Hepatocyte (in vitro differentiated cells): ENCODE measurements at regions not wholly inside any gene's neighbourhood (a gene's known extent, or its start where the extent isn't known, plus 50 kb on each side); places are given as distances from the start of the nearest gene placed in this dataset.

ENCODE experiments used
- DNase-seq: peaks from one replicate; pipeline ENCODE4 v3.0.0-alpha.2; 2016; ENCODE audit warnings: low spot score
- H2AFZ ChIP-seq: fragments of 200-600 bp; sonication (generic); 2 replicates; pipeline ENCODE4 v1.6.0; 2016; ENCODE audit warnings: antibody characterized with exemption, mild to moderate bottlenecking
- H3K27ac ChIP-seq: fragments of 200-600 bp; sonication (generic); 2 replicates; pipeline ENCODE4 v1.5.1; 2016; ENCODE audit warnings: mild to moderate bottlenecking
- H3K27me3 ChIP-seq: fragments of 200-600 bp; sonication (generic); 2 replicates; pipeline ENCODE4 v1.6.1; 2016
- H3K36me3 ChIP-seq: fragments of 200-600 bp; sonication (generic); replicated peaks from 2 replicates; pipeline ENCODE4 v1.5.1; 2016; ENCODE audit warnings: low read depth; ENCODE audit not compliant: insufficient read depth
- H3K4me1 ChIP-seq: fragments of 200-600 bp; sonication (generic); 2 replicates; pipeline ENCODE4 v1.5.1; 2016; ENCODE audit warnings: mild to moderate bottlenecking, moderate library complexity; ENCODE audit not compliant: insufficient read depth
- H3K4me2 ChIP-seq: fragments of 200-600 bp; sonication (generic); 2 replicates; pipeline ENCODE4 v1.6.0; 2016
- H3K4me3 ChIP-seq: fragments of 200-600 bp; sonication (generic); 2 replicates; pipeline ENCODE4 v1.5.1; 2016; ENCODE audit warnings: mild to moderate bottlenecking
- H3K79me2 ChIP-seq: fragments of 200-600 bp; sonication (generic); 2 replicates; pipeline ENCODE4 v1.6.0; 2017; ENCODE audit warnings: mild to moderate bottlenecking
- H3K9me2 ChIP-seq: fragments of 200-600 bp; sonication (generic); replicated peaks from 2 replicates; pipeline ENCODE4 v1.6.0; 2017; ENCODE audit warnings: mild to moderate bottlenecking; ENCODE audit not compliant: insufficient read depth
- H3K9me3 ChIP-seq: fragments of 200-600 bp; sonication (generic); 2 replicates; pipeline ENCODE4 v1.5.1; 2016; ENCODE audit warnings: low read depth, mild to moderate bottlenecking
- H4K20me1 ChIP-seq: fragments of 200-600 bp; sonication (generic); 2 replicates; pipeline ENCODE4 v1.6.0; 2016; ENCODE audit warnings: mild to moderate bottlenecking; ENCODE audit not compliant: insufficient read depth, poor library complexity, severe bottlenecking
- CTCF ChIP-seq: fragments of 200-600 bp; sonication (generic); IDR thresholded peaks from 2 replicates; pipeline ENCODE4 v1.5.1; 2016; ENCODE audit warnings: antibody characterized with exemption, mild to moderate bottlenecking; ENCODE audit not compliant: poor library complexity
- EZH2 ChIP-seq: fragments of 200-600 bp; sonication (generic); IDR thresholded peaks from 2 replicates; pipeline ENCODE4 v1.6.1; 2016; ENCODE audit warnings: antibody characterized with exemption, mild to moderate bottlenecking, borderline replicate concordance
- EZH2phosphoT487 ChIP-seq: fragments of 200-600 bp; sonication (generic); IDR thresholded peaks from one replicate; pipeline ENCODE4 v1.6.1; 2018; ENCODE audit warnings: antibody characterized with exemption, mild to moderate bottlenecking, low read depth, moderate library complexity; ENCODE audit not compliant: unreplicated experiment, severe bottlenecking
- WGBS: methylation state at CpG from one replicate; pipeline ENCODE4 v1.1.6; 2016; ENCODE audit warnings: low lambda C conversion rate; ENCODE audit errors: missing lambda C conversion rate; 5-methylcytosine and 5-hydroxymethylcytosine counted together

GRCh38 chr4:154036856-154037255 is 248.0 kb upstream of the SFRP2 start:
- H3K9me3 ChIP-seq: no peaks in the 10 kb centered on the region

GRCh38 chr4:154035341-154035740 is 246.5 kb upstream of the SFRP2 start:
- H4K20me1 ChIP-seq: no peaks in the 10 kb centered on the region
- no peaks in the 10 kb centered on the region for H3K36me3 ChIP-seq
- DNase-seq: no peak
- H3K4me3 ChIP-seq: no peak overlapping the region
- H3K79me2 ChIP-seq: no peaks in the 10 kb centered on the region
- no peaks in the 10 kb centered on the region for H3K4me1 ChIP-seq
- no peaks in the 10 kb centered on the region for H3K9me3 ChIP-seq
- TF ChIP-seq EZH2phosphoT487 (no peak), EZH2 (no peak), CTCF (no peak)
- no peak overlapping the region for H2AFZ ChIP-seq
- H3K27me3 ChIP-seq: no peaks in the 10 kb centered on the region
- H3K4me2 ChIP-seq: no peak overlapping the region
- H3K27ac ChIP-seq: no peak overlapping the region
- WGBS: 92% methylated on average over 1 of the region's 1 CpG
- H3K9me2 ChIP-seq: no peaks in the 10 kb centered on the region

More at GRCh38 chr4:154036856-154037255, 248.0 kb upstream of the SFRP2 start:
- Histone ChIP-seq H3K4me2 (no peak overlapping the region), H3K27ac (no peak overlapping the region), H3K9me2 (no peaks in the 10 kb centered on the region), H2AFZ (no peak overlapping the region), H3K27me3 (no peaks in the 10 kb centered on the region), H3K79me2 (no peaks in the 10 kb centered on the region), H3K4me3 (no peak overlapping the region), H3K36me3 (no peaks in the 10 kb centered on the region), H4K20me1 (no peaks in the 10 kb centered on the region), H3K4me1 (peaks cover 2% of the 10 kb centered on the region)
- TF ChIP-seq EZH2phosphoT487 (no peak), CTCF (no peak), EZH2 (no peak)
- 94% methylated on average over 3 of the region's 3 CpGs for WGBS
- no peak for DNase-seq

- Histone ChIP-seq H3K9me3 (no peaks in the 10 kb centered on the region), H2AFZ (no peak overlapping the region), H3K27me3 (no peaks in the 10 kb centered on the region), H3K27ac (no peak overlapping the region), H3K36me3 (no peaks in the 10 kb centered on the region), H4K20me1 (no peaks in the 10 kb centered on the region), H3K4me3 (no peak overlapping the region), H3K9me2 (no peaks in the 10 kb centered on the region), H3K79me2 (no peaks in the 10 kb centered on the region), H3K4me2 (no peak overlapping the region), H3K4me1 (no peaks in the 10 kb centered on the region)
- no peak for DNase-seq
- TF ChIP-seq EZH2phosphoT487 (no peak), EZH2 (no peak), CTCF (no peak)
- WGBS: 67% methylated on average over 3 of the region's 3 CpGs
These were observed 245.0 kb upstream of the SFRP2 start for GRCh38 chr4:154033921-154034320.

- Histone ChIP-seq H3K4me1 (no peaks in the 10 kb centered on the region), H2AFZ (no peak overlapping the region), H3K9me3 (no peaks in the 10 kb centered on the region), H3K4me2 (no peak overlapping the region), H3K9me2 (no peaks in the 10 kb centered on the region), H4K20me1 (no peaks in the 10 kb centered on the region), H3K36me3 (no peaks in the 10 kb centered on the region), H3K79me2 (no peaks in the 10 kb centered on the region), H3K27me3 (no peaks in the 10 kb centered on the region), H3K27ac (no peak overlapping the region), H3K4me3 (no peak overlapping the region)
- DNase-seq: no peak
- 88% methylated on average over 3 of the region's 3 CpGs for WGBS
- TF ChIP-seq EZH2 (no peak), CTCF (no peak), EZH2phosphoT487 (no peak)
These were observed 244.0 kb upstream of the SFRP2 start for GRCh38 chr4:154032914-154033313.
